Lung (tissue), 11 donors: ENCODE measurements at regions not wholly inside any gene's neighbourhood (a gene's known extent, or its start where the extent isn't known, plus 50 kb on each side); places are given as distances from the start of the nearest gene placed in this dataset.

ENCODE experiments used
- ATAC-seq: fragments of 200-7000 bp; cut with Tn5 transposase; one replicate; pipeline ENCODE4 v1.9.1; 2020; ENCODE audit warnings: moderate number of reproducible peaks; ENCODE audit not compliant: insufficient read depth, low FRiP score
- DNase-seq, 3 donors: peaks; one replicate each; pipeline ENCODE4 v3.0.0-alpha.2; 2013 to 2017
- H3K27ac ChIP-seq, 2 donors: one replicate each; pipeline ENCODE4 v1.5.1; 2013; ENCODE audit warnings: mild to moderate bottlenecking in 2 of 2, moderate library complexity in 2 of 2, control low read depth in 1 of 2, inconsistent platforms in 1 of 2, low read depth in 1 of 2, low read length in 1 of 2
- H3K27me3 ChIP-seq, 3 donors: one replicate each; pipeline ENCODE4 v1.5.1; 2013; ENCODE audit warnings: low read length in 2 of 3; ENCODE audit not compliant: control insufficient read depth in 3 of 3, insufficient read depth in 3 of 3
- H3K36me3 ChIP-seq, 4 donors: one replicate each; pipeline ENCODE4 v1.5.1; 2013; ENCODE audit warnings: low read length in 4 of 4, mild to moderate bottlenecking in 1 of 4, moderate library complexity in 1 of 4; ENCODE audit not compliant: control insufficient read depth in 4 of 4, insufficient read depth in 4 of 4
- H3K4me1 ChIP-seq, 5 donors: one replicate each; pipeline ENCODE4 v1.5.1; 2013; ENCODE audit warnings: low read length in 5 of 5, mild to moderate bottlenecking in 2 of 5, moderate library complexity in 1 of 5; ENCODE audit not compliant: control insufficient read depth in 5 of 5, insufficient read depth in 5 of 5
- H3K4me3 ChIP-seq: one replicate; pipeline ENCODE4 v1.5.1; 2013; ENCODE audit warnings: mild to moderate bottlenecking, control low read depth, moderate library complexity
- H3K9ac ChIP-seq, 2 donors: one replicate each; pipeline ENCODE4 v1.5.1; 2013; ENCODE audit warnings: low read length in 2 of 2, control low read depth in 1 of 2; ENCODE audit not compliant: insufficient read depth in 1 of 2
- H3K9me3 ChIP-seq, 4 donors: one replicate each; pipeline ENCODE4 v1.5.1; 2013; ENCODE audit warnings: low read length in 3 of 4, mild to moderate bottlenecking in 1 of 4, moderate library complexity in 1 of 4; ENCODE audit not compliant: control insufficient read depth in 4 of 4, insufficient read depth in 3 of 4
- CTCF ChIP-seq: IDR thresholded peaks from 2 replicates; pipeline ENCODE4 v1.5.1; 2012; ENCODE audit warnings: mild to moderate bottlenecking; ENCODE audit errors: control extremely low read depth, extremely low read depth
- WGBS, 2 donors: extraction: QIAGEN DNeasy Blood & Tissue Kit; methylation state at CpG; one replicate each; pipeline ENCODE4 v1.1.7; 2013; 5-methylcytosine and 5-hydroxymethylcytosine counted together
- donor health status: control.
- donor health status: control.
- donor health status: Bipolar disorder and iron deficiency.
- donor health status: healthy.
- donor health status: DM: yes; HTN: yes; CAD: no.

DNA sequence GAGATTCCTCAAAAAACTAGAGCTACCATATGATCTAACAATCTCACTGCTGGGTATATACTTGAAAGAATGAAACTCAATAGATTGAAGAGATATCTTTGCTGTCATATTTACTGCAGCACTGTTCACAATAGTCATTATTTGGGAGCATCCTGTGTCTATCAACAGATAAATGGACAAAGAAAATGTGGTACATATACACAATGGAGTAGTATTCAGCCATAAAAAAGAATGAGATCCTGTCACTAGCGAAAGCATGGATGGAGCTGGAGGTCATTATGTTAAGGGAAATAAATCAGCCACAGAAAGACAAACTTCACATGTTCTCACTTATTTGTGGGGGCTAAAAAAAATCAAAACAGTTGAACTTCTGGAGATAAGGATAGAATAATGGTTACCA is 505.7 kb upstream of the ARRDC3 start:
- TF ChIP-seq CTCF = no peak
- DNase-seq = no peak
- Histone ChIP-seq H3K36me3 (no peaks in the 10 kb centered on the region), H3K9ac (no peak overlapping the region), H3K27me3 (no peaks in the 10 kb centered on the region), H3K27ac (no peak overlapping the region), H3K9me3 (no peaks in the 10 kb centered on the region), H3K4me1 (no peaks in the 10 kb centered on the region), H3K4me3 (no peak overlapping the region)
- WGBS, 2 donors = 89 to 91% methylated on average over 1 of the region's 1 CpG
- no peak for ATAC-seq

DNA sequence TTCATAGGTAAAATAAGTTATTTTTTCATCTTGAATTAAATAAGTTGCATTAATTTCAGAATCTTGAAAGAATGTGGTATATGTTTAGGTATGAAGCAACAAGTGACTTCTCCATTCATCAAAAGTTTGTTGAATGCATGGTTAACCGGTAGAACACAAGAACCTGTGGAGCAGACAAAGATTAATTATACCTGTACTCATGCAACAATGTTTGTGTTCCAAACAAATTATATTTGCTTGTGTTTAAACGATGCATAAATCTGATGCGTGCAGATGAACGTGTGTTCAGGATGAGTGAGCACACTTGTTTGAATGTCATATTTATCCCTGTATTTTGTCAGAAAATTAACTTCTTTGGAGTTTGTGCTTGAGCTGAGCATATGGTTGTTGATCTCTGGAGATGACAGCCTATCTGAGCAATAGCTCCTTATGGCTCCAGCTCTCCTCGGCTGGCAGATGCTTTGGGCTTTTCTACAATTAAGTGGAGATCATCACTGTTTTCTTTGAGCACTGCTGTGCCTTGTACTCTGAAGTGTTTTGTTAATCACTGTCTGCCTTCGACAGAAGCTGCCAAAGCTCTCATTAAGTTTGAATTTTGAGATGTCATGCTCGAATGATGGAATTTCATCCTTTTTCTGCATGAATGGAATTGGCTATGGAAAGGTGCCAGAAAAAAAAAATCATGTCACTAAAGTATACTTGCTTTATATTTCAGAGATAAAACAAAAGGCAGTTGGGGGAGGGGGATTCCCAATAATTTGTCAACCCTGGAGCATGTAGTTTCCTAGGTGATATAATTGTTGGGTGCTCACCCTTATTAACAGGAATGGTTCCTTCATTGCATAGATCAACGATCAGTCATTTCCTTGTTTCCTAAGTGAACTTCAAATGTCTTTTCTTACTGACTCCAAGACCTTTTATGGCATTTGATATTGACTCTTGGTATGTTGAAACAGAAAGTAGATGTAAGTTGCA is 502.5 kb upstream of the ARRDC3 start:
- no peak overlapping the region for H3K4me3 ChIP-seq
- ATAC-seq (no peak), DNase-seq (no peak)
- TF ChIP-seq CTCF = no peak
- WGBS, 2 donors = 62 to 78% methylated on average over 8 of the region's 8 CpGs
- H3K36me3 ChIP-seq = no peaks in the 10 kb centered on the region
- H3K9ac ChIP-seq = no peak overlapping the region
- no peaks in the 10 kb centered on the region for H3K27me3 ChIP-seq
- H3K4me1 ChIP-seq = no peaks in the 10 kb centered on the region
- no peak overlapping the region for H3K27ac ChIP-seq
- H3K9me3 ChIP-seq = no peaks in the 10 kb centered on the region

DNA sequence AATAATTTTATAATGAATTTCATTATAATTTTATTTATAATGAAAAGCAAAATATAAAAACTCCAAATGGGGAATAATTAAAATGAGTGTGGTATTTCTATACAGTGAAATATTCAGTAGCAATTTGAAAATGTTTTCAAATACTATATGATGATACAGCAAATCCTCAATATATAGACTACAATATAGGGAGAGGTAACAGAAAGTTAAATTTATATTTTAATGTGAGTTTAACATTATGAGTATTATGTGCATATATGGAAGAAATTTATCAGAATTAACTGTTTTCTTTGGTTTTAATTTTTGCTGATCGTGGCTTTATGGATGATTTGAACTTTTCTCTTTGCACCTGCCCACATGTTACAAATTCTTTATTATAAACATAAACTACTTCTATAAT is 500.9 kb upstream of the ARRDC3 start:
- H3K9me3 ChIP-seq = no peaks in the 10 kb centered on the region
- ATAC-seq = no peak
- DNase-seq = no peak
- no peak overlapping the region for H3K4me3 ChIP-seq
- no peaks in the 10 kb centered on the region for H3K27me3 ChIP-seq
- no peak overlapping the region for H3K27ac ChIP-seq
- no peak for TF ChIP-seq CTCF
- WGBS, 2 donors = 74 to 88% methylated on average over 1 of the region's 1 CpG
- H3K9ac ChIP-seq = no peak overlapping the region
- H3K36me3 ChIP-seq = no peaks in the 10 kb centered on the region
- H3K4me1 ChIP-seq = no peaks in the 10 kb centered on the region
